KOPT-K1 (cell line): ENCODE measurements at regions not wholly inside any gene's neighbourhood (a gene's known extent, or its start where the extent isn't known, plus 50 kb on each side); places are given as distances from the start of the nearest gene placed in this dataset.
"Not testable (repeated sequence)": the region's sequence is repeated elsewhere in the genome, so short reads cannot be mapped to it uniquely, and the experiment has no call there.

Source experiments
- H3K27ac ChIP-seq: fragments of 200-600 bp; sonication (generic); 2 replicates; pipeline ENCODE4 v1.5.1; 2016; ENCODE audit warnings: antibody characterized with exemption, mild to moderate bottlenecking, low read depth, low read length; ENCODE audit not compliant: poor library complexity, severe bottlenecking
- H3K36me3 ChIP-seq: fragments of 200-600 bp; sonication (generic); 2 replicates; pipeline ENCODE4 v1.5.1; 2017; ENCODE audit warnings: antibody characterized with exemption, mild to moderate bottlenecking, low read length, moderate library complexity; ENCODE audit not compliant: insufficient read depth
- H3K9me3 ChIP-seq: fragments of 200-600 bp; sonication (generic); 2 replicates; pipeline ENCODE4 v1.5.1; 2017; ENCODE audit warnings: antibody characterized with exemption, low read length, mild to moderate bottlenecking; ENCODE audit not compliant: insufficient read depth, poor library complexity, severe bottlenecking

DNA sequence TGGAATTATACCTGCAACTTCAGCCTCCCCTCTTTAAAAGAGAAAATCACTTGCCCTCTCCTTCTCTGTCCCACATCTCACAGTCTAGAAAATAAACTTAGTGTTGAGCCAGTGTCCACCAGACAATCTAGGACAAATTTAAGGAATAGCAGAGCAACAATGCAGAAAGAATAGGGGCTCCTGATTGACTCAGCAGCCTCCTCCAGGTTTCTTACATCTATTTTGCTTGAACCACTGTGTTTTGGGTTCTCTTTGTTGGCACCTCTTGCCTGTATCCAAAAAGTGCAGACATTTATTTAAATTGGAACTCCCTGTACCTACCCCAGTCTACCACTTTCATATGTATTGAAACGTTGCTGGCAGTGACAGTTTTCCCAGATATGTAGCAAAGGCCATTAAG is 133.7 kb upstream of the HSF2 start:
- H3K36me3 ChIP-seq = no peaks in the 10 kb centered on the region
- no peak overlapping the region for H3K27ac ChIP-seq
- no peaks in the 10 kb centered on the region for H3K9me3 ChIP-seq

DNA sequence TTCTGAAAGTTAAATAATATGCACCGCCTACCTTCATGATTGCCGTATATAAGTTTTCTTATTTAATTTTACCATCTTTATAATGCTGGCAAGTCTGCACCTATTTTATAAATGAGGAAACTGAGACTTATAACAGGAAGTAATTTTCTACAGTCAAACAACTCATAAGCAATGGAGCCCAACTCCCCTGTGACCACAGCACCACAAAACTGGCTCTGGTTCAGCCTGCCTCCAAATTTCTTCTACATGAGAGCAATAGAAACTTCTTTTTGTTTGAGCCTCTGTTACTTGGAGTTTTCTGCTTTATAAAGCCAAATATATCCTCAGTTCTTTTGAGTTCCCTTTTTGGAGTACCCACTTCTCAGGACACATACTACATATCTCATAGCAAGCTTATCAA is 131.1 kb upstream of the HSF2 start:
- Histone ChIP-seq H3K36me3 (no peaks in the 10 kb centered on the region), H3K27ac (no peak overlapping the region), H3K9me3 (no peaks in the 10 kb centered on the region)

DNA sequence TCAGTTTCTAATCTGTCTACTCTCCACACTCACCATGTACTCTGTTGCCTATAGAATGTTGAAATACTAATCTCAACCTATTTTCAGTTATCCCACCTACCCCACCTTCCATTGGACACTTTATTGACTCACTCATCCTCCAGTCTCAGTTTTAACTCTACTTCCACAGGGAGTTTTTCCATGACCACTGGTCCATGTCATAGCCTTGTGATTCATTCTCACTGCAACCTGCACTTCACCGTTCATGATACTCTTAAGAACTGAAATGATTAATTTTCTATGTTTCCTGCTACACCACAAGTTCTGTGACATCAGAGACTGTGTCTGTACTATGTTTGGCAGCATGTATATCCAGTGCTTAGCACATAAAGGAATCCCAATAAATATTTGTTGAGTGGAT is 122.8 kb upstream of the HSF2 start:
- H3K9me3 ChIP-seq = no peaks in the 10 kb centered on the region
- H3K36me3 ChIP-seq = no peaks in the 10 kb centered on the region
- no peak overlapping the region for H3K27ac ChIP-seq

DNA sequence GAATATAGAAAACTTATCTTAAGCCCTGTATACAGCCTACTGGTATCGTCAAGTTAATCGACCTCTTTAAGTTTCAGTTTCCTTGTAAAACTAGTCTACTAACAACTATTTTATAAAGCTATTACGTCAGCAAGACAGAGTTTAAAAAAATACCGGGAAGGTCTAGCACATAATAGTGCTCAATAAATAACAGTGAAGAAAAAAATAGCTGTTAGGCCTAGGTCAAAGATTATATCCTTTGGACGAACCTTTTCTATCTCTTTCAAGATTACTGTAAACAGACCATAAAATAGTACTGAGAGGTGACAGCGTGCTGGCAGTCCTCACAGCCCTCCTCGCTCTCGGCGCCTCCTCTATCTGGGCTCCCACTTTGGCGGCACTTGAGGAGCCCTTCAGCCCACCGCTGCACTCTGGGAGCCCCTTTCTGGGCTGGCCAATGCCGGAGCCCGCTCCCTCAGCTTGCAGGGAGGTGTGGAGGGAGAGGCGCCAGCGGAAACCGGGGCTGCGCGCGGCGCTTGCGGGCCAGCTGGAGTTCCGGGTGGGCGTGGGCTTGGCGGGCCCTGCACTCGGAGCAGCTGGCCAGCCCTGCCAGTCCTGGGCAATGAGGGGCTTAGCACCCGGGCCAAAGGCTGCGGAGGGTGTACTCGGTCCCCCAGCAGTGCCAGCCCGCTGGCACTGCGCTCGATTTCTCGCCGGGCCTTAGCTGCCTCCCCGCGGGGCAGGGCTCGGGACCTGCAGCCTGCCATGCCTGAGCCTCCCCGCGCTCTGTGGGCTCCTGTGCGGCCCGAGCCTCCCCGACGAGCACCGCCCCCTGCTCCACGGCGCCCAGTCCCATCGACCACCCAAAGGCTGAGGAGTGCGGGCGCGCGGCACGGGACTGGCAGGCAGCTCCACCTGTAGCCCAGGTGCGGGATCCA is 119.1 kb upstream of the HSF2 start:
- H3K9me3 ChIP-seq, H3K27ac ChIP-seq, H3K36me3 ChIP-seq: not testable (repeated sequence)

DNA sequence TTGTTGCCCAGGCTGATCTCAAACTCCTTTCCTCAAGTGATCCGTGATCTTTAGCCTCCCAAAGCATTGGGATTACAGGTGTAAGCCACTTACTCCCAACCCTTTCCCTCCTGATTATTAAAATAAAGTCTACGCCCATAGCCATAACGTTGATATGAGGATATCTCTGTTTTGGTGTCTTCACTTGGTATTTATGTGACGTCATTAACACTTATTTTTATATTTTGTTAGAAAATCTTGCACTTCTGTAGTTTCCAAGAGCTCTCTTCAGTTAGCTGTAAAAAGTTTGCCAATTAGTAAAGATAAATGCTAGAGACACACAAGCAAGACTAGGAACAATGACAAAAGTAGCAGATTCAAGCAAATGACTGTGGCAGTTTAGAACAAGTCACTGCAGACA is 115.6 kb upstream of the HSF2 start:
- no peaks in the 10 kb centered on the region for H3K9me3 ChIP-seq
- no peak overlapping the region for H3K27ac ChIP-seq
- no peaks in the 10 kb centered on the region for H3K36me3 ChIP-seq

DNA sequence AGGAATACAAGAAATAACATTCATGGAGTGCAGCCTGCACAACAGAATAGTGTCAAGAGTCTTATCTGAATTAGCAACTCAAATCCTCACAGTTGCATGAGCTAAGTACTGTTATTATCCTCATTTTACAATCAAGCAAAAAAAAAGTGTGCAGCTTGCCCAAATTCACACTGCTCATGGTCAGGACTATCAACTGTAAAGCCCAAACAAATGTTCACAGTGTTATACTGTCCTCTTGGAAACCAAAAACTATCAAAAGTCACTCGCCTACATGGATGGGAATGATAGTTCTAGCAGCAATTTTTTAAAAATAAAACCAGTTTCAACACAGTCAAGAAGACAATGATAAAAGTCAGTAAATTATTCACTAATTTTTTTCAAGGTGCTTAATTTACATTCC is 114.6 kb upstream of the HSF2 start:
- no peak overlapping the region for H3K27ac ChIP-seq
- H3K9me3 ChIP-seq = no peaks in the 10 kb centered on the region
- H3K36me3 ChIP-seq = no peaks in the 10 kb centered on the region

DNA sequence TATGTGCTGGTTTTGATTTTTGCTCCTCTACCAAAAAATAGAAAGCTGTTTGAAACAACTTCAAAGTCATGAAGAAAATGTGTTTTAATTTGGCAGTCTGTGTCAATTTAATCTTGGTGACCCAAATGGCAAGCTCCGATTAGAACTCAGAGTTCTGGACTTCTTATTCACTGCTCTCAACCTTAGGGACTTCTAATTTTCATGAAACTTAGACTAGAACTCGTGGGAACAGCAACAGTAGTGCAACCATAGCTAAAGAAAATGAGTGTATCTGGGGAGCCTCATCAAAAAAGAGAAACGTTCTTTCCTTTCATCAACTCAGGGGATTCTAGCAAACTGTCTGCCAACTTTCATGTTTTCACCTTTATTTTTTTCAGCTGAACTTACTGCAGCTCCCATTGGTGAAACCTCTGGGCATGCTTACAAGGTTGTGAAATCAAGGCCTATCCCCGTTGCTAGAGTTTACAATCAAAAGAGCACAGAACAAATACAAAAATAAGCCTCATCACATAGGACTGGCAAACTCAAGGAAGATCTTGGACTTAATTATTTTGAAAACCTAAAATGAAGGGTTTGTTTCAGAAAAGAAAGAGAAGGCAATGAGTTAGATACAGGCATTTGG is 114.0 kb upstream of the HSF2 start:
- H3K36me3 ChIP-seq = no peaks in the 10 kb centered on the region
- no peaks in the 10 kb centered on the region for H3K9me3 ChIP-seq
- H3K27ac ChIP-seq = no peak overlapping the region

DNA sequence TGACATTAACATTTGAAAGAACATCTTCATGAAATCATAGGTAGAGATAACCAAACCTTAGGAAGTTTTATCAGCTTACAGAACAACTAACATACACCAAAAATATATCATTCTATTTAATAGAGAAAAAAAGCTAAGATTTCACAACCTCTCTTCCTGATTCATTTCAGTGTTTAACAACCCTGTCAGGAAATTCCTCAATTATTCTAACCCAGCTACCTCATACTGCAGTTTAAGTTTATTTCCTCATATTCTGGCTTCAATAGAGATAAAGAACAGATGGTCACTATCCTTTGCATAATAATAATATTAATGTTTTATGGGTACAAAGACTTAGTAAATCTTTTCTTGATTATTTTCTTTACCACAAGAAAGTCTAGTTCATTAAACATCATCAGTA is 112.9 kb upstream of the HSF2 start:
- Histone ChIP-seq H3K36me3 (no peaks in the 10 kb centered on the region), H3K27ac (no peak overlapping the region), H3K9me3 (no peaks in the 10 kb centered on the region)

DNA sequence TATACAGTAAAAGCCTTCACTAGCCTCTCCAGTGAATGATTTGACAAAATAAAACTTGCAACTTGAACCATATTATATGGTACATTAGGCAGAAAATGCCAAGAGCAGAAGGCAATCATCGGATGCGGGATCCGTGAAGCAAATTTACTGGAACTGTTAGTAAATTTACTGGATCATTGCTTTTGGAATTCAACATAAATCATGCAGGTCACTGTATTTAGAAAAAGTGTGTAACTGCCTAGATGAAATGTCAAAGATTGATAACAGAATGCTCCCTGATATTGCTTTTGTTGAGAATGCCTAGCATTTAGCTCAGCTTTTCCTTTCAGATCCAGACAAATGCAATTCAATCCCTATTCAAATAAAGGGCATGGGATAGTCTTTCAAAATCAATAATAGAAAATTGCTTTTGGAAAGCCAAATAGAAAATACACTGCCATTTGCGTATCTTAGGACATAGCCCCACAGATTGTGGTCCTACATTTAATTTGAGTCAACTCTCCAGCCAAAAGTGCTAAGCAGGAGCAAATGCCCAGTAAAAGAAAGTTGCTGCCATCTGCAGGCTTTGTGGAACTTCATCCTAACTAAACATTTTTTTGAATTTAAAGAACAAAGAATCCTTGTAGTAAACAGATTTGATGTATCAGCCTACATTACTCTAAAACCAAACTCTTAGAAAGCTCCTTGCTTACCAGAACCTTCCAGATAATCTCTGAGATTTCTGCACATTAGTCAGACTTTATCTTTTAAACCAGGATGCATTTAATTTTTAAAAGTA is 109.5 kb upstream of the HSF2 start:
- Histone ChIP-seq H3K36me3 (no peaks in the 10 kb centered on the region), H3K9me3 (no peaks in the 10 kb centered on the region), H3K27ac (no peak overlapping the region)

DNA sequence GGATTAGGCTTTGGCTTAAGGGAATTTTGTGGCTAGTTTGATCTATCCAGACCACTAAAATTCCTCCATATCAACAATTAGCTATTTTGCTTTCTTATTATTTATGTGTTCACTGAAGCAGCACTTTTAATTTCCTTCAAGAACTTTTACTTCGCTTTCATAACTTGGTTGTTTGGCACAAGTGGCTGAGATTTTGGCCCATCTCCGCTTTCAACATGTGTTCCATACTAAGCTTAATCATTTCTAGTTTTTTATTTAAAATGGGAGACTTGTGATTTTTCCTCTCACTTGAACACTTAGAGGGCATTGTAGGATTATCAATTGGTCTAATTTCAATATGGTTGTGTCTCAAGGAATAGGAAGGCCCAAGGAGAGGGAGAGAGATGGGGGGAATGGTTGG is 102.4 kb upstream of the HSF2 start:
- Histone ChIP-seq H3K27ac (no peak overlapping the region), H3K36me3 (no peaks in the 10 kb centered on the region), H3K9me3 (no peaks in the 10 kb centered on the region)

DNA sequence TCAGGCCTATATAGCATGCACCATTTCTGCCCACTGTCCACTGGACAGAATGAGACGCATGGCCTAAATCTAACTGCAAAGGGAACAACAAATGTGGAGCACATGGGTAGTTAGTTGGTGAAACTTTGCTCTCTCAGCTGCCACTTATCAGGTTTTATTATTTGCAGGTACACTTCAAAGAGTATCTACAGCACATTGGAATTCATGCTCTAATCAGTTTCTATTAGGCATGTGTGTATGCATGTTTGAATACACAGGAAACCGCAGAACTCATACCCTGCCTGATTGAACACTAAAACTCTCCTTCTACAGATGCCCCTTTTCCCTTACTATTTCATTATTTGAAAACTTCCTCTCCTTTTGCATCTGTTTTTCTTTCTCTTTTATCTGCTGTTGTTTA is 97.4 kb upstream of the HSF2 start:
- Histone ChIP-seq H3K27ac (no peak overlapping the region), H3K9me3 (peaks cover 3% of the 10 kb centered on the region), H3K36me3 (no peaks in the 10 kb centered on the region)

DNA sequence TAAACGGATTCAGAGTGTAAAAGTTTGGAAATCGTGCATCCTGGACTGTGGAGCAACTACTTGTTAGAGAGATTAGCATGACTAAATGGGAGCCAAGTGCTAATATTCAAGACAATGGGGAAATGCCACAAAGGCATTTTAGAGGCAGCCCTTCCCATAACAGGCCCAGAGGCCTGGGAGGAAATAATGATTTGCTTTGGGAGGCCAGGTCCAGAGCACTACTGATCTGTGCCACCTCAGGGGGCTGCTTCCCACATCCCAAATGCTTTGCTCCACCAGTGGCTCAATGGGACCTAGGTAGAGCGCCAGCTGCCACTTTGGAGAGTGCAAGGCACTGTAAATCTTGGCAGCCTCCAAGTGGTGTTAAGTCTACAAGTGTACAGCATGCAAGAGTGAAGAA is 91.9 kb upstream of the HSF2 start:
- H3K36me3 ChIP-seq = no peaks in the 10 kb centered on the region
- H3K9me3 ChIP-seq = peaks cover 19% of the 10 kb centered on the region
- no peak overlapping the region for H3K27ac ChIP-seq

DNA sequence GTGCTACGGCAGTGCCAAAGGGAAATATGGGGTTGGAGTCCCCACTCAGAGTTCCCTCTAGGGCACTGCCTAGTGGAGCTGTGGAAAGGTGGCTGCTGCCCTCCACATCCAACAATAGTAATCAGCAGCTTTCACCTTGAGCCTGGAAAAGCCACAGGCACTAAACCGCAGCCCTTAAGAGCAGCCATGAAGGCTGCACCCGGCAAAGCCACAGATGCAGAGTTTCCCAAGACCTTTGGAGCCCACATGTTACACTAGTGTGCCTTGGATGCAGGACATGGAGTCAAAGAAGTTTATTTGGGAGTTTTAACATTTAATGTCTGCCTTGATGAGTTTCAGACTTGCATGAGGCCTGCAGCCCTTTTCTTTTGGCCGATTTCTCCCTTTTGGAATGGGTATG is 91.4 kb upstream of the HSF2 start:
- peaks cover 19% of the 10 kb centered on the region for H3K9me3 ChIP-seq
- no peaks in the 10 kb centered on the region for H3K36me3 ChIP-seq
- H3K27ac ChIP-seq = no peak overlapping the region

DNA sequence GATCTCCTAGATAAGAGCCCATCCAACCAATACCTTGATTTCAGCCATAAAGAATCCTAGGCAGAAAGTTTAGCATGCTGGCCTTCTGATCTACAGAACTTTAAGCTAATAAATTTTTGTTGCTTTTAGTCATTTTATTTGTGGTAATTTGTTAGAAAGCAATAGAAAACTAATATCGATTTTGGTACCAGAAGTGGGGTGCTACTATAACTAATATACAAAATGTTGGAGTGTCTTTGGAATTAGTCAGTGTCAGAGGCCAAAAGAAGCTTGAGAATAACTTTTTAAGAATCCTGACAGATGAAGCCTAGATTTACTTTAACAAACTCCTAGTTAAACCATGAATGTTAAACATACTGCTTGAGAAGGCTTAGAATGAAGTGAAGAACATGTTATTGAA is 83.6 kb upstream of the HSF2 start:
- no peaks in the 10 kb centered on the region for H3K36me3 ChIP-seq
- no peak overlapping the region for H3K27ac ChIP-seq
- H3K9me3 ChIP-seq = peaks cover 16% of the 10 kb centered on the region

DNA sequence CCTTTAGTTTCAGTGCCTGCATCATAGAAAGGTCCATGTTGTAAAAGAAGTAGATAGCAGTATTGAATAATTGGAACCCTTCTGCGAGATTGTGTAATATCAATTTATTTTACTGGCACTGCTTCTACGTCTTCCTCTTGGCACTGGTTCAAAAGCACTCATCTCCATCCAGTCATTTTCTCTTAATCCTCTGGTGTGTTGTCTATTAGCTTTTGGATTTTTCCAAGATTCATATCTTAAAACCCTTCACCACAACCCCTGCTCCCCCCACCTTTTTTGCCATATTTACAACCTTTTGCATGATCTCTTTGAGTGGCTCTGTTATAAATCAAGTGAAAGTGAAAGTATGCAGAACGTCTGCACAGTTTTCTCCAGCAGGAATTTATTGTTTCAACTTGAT is 76.6 kb upstream of the HSF2 start:
- H3K36me3 ChIP-seq = no peaks in the 10 kb centered on the region
- H3K27ac ChIP-seq = peak overlapping the region; percentile 49
- no peaks in the 10 kb centered on the region for H3K9me3 ChIP-seq
